Transverse colon (tissue), 4 donors: ENCODE measurements at regions not wholly inside any gene's neighbourhood (a gene's known extent, or its start where the extent isn't known, plus 50 kb on each side); places are given as distances from the start of the nearest gene placed in this dataset.
"Not testable (repeated sequence)": the region's sequence is repeated elsewhere in the genome, so short reads cannot be mapped to it uniquely, and the experiment has no call there.

Experiments
- DNase-seq: peaks from one replicate; pipeline ENCODE4 v3.0.0-alpha.2; 2019
- H3K27ac ChIP-seq, 4 donors: fragments of 200-600 bp; sonication (generic); 2 replicates each; pipeline ENCODE4 v1.5.1; 2016 to 2018; ENCODE audit warnings: inconsistent platforms in 4 of 4
- H3K27me3 ChIP-seq: fragments of 200-600 bp; sonication (generic); 2 replicates; pipeline ENCODE4 v1.5.1; 2017; ENCODE audit warnings: inconsistent platforms
- H3K36me3 ChIP-seq, 4 donors: fragments of 200-600 bp; sonication (generic); 2 replicates each; pipeline ENCODE4 v1.5.1; 2017 to 2019; ENCODE audit warnings: inconsistent platforms in 4 of 4
- H3K4me1 ChIP-seq, 4 donors: fragments of 200-600 bp; sonication (generic); 2 replicates each; pipeline ENCODE4 v1.5.1; 2017 to 2020; ENCODE audit warnings: inconsistent platforms in 4 of 4
- H3K4me3 ChIP-seq, 4 donors: fragments of 200-600 bp; sonication (generic); 1 replicate in 1 of 4; 2 replicates in 3 of 4; pipeline versions ENCODE4 v1.5.1 to v1.6.1; 2017 to 2019; ENCODE audit warnings: inconsistent platforms in 4 of 4
- H3K9me3 ChIP-seq, 2 donors: fragments of 200-600 bp; sonication (generic); 2 replicates each; pipeline ENCODE4 v1.5.1; 2017 to 2019; ENCODE audit warnings: inconsistent platforms in 2 of 2
- EP300 ChIP-seq: sonication (generic); formaldehyde crosslinking; IDR thresholded peaks from one replicate; pipeline ENCODE4 v1.6.1; 2017; ENCODE audit warnings: antibody characterized with exemption, low read depth
- POLR2A ChIP-seq: fragments of 450-650 bp; IDR thresholded peaks from one replicate; pipeline ENCODE4 v1.6.1; 2016; ENCODE audit warnings: antibody characterized with exemption, mild to moderate bottlenecking, moderate library complexity
- POLR2AphosphoS5 ChIP-seq, 3 donors: sonication (generic); formaldehyde crosslinking; IDR thresholded peaks; one replicate each; pipeline ENCODE4 v1.6.1; 2016; ENCODE audit warnings: antibody characterized with exemption in 3 of 3
- WGBS, 2 donors: methylation state at CpG; one replicate each; pipeline ENCODE4 v1.1.5; 2018; ENCODE audit warnings: low coverage in 1 of 2; 5-methylcytosine and 5-hydroxymethylcytosine counted together
- in situ Hi-C, 4 donors: fragments of 200-750 bp; cut with MboI; loops; one replicate each; pipeline versions ENCODE4 v1.15.0 to v1.15.1; 2017; ENCODE audit warnings: low sequenced_read_pairs in 3 of 4, low pct_ligation_motif_present in 1 of 4, low pct_unique_long_range_greater_than_20kb in 1 of 4
- intact Hi-C: fragments of 100-400 bp; cut with DNase I; formaldehyde crosslinking; loops from one replicate; pipeline ENCODE4 v1.15.1; 2023; ENCODE audit warnings: low total_unique reads
- TF ChIP-seq, protein P1 (sequence below), 5 experiments: fragments of 200-600 bp in 3 of 5; fragments of 450-650 bp in 2 of 5; sonication (generic) in 3 of 5; IDR thresholded peaks; 1 replicate in 2 of 5; 2 replicates in 3 of 5; pipeline ENCODE4 v1.5.1; 2016 to 2017; ENCODE audit warnings: antibody characterized with exemption in 5 of 5, inconsistent platforms in 3 of 5, mild to moderate bottlenecking in 2 of 5, moderate library complexity in 1 of 5

DNA sequence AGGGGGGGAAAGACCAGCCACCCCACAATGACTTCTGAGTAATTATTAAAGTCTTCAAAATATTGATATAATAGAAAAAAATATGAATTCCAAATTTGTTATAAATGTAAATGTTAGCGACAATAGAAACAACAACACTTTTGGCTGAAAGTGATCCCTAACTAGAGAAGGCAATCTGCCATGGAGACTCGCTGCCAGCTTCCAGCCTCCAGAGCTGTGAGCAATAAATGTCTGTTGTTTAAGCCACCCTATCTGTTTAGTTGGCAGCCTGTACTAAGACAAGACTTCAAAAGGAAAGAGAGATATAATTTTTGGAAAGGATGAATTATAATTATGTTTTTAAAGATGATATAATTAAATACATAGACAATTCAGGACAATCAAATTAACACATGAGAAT is 130.8 kb upstream of the HSFY2 start:
- intact Hi-C loops (no loop called here), in situ Hi-C loops (no loop called here)

DNA sequence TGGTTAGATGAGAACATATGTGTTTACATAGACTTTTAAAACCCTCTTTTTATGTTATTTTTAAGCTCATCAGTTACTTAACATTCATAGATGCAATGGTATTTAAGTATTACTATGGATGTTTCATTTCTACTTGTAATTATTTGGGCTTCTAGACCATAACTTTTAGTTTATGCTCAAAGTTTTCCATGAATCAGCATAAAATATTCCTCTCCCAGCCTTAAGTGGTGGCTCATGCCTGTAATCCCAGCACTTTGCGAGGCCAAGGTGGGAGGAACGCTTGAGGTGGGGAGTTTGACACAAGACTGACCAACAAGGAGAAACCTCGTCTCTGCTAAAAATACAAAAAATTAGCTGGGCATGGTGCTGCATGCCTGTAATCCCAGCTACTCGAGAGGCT is 118.5 kb upstream of the HSFY2 start:
- Histone ChIP-seq H3K4me1 (no peaks in the 10 kb centered on the region), H3K4me3 (no peak overlapping the region), H3K27me3 (no peaks in the 10 kb centered on the region), H3K36me3 (no peaks in the 10 kb centered on the region), H3K27ac (no peak overlapping the region), H3K9me3 (no peaks in the 10 kb centered on the region)
- WGBS, 2 donors: no CpG with 5 or more reads among the region's 4 CpGs
- intact Hi-C loops: no loop called here
- TF ChIP-seq POLR2A (no peak), EP300 (no peak)
- in situ Hi-C loops: no loop called here
- no peak for DNase-seq

More for the DNA sequence above, 130.8 kb upstream of the HSFY2 start:
- H3K27ac ChIP-seq: no peak overlapping the region
- no peaks in the 10 kb centered on the region for H3K36me3 ChIP-seq
- no CpG with 5 or more reads among the region's 2 CpGs for WGBS, 2 donors
- no peak for DNase-seq
- TF ChIP-seq, protein P1, sequence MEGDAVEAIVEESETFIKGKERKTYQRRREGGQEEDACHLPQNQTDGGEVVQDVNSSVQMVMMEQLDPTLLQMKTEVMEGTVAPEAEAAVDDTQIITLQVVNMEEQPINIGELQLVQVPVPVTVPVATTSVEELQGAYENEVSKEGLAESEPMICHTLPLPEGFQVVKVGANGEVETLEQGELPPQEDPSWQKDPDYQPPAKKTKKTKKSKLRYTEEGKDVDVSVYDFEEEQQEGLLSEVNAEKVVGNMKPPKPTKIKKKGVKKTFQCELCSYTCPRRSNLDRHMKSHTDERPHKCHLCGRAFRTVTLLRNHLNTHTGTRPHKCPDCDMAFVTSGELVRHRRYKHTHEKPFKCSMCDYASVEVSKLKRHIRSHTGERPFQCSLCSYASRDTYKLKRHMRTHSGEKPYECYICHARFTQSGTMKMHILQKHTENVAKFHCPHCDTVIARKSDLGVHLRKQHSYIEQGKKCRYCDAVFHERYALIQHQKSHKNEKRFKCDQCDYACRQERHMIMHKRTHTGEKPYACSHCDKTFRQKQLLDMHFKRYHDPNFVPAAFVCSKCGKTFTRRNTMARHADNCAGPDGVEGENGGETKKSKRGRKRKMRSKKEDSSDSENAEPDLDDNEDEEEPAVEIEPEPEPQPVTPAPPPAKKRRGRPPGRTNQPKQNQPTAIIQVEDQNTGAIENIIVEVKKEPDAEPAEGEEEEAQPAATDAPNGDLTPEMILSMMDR (IDR thresholded peaks at IDR 0.05): no peak
- TF ChIP-seq EP300 (no peak), POLR2A (no peak), POLR2AphosphoS5 (IDR thresholded peaks at IDR 0.05) (no peak)
- no peaks in the 10 kb centered on the region for H3K9me3 ChIP-seq
- no peaks in the 10 kb centered on the region for H3K4me1 ChIP-seq
- no peaks in the 10 kb centered on the region for H3K27me3 ChIP-seq
- H3K4me3 ChIP-seq: no peak overlapping the region

DNA sequence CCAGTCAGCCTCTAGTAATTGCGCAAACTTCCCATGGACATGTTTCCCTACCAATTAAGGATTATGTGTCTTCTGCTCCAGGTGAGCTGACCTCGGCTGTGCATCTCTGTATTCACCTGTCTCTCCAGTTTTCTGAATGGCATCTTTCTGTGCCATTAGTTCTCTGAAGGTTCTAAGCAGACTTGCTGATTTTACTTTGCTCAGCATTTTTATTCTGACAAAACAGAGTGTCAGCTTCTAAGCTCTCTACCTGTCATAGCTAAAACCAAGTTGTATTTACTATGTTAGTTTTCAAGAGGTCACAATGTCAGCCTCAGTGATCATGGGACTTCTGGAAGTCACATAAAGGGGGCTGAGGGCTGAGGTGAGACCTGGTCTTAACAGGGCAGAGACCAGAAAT is 116.0 kb upstream of the HSFY2 start:
- no peaks in the 10 kb centered on the region for H3K4me1 ChIP-seq
- H3K36me3 ChIP-seq: no peaks in the 10 kb centered on the region
- H3K4me3 ChIP-seq: no peak overlapping the region
- no peak for DNase-seq
- no CpG with 5 or more reads among the region's 2 CpGs for WGBS, 2 donors
- TF ChIP-seq EP300 (no peak), POLR2AphosphoS5 (IDR thresholded peaks at IDR 0.05) (no peak), POLR2A (no peak)
- TF ChIP-seq, protein P1 (IDR thresholded peaks at IDR 0.05): no peak
- H3K9me3 ChIP-seq: no peaks in the 10 kb centered on the region
- intact Hi-C loops: no loop called here
- H3K27ac ChIP-seq: no peak overlapping the region
- in situ Hi-C loops: no loop called here
- no peaks in the 10 kb centered on the region for H3K27me3 ChIP-seq

- in situ Hi-C loops: no loop called here
Observed at GRCh38 chrY:18884748-18885147, 111.2 kb upstream of the HSFY2 start.

DNA sequence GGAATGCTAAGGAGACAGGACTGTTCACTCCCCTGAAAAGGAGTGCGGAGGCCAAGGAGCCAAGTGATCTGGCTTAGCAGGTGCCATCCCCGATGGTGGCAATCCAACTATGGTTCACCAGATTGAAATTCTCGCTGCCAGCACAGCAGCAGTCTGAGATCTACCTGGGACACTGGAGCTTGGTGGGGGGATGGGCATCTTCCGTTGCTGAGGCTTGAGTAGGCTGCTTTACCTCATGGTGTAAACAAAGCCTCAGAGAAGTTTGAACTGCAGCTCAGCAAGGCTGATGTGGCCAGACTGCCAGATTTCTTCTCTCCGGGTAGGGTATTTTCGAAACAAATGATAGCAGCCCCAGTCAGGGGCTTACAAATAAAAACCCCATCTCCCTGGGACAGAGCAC is 95.6 kb upstream of the HSFY2 start:
- no CpG with 5 or more reads among the region's 6 CpGs for WGBS, 2 donors
- H3K27ac ChIP-seq, H3K36me3 ChIP-seq, DNase-seq, in situ Hi-C loops, H3K27me3 ChIP-seq, intact Hi-C loops, H3K4me3 ChIP-seq, H3K4me1 ChIP-seq, H3K9me3 ChIP-seq: not testable (repeated sequence)

More at GRCh38 chrY:18884748-18885147, 111.2 kb upstream of the HSFY2 start:
- 60% methylated on average over 1 of the region's 2 CpGs; no CpG with 5 or more reads in 1 of the 2 donors for WGBS, 2 donors
- no peak overlapping the region for H3K27ac ChIP-seq
- H3K9me3 ChIP-seq: no peaks in the 10 kb centered on the region
- TF ChIP-seq POLR2AphosphoS5 (IDR thresholded peaks at IDR 0.05) (no peak), EP300 (no peak)
- TF ChIP-seq, protein P1 (IDR thresholded peaks at IDR 0.05): no peak
- intact Hi-C loops: no loop called here
- no peak overlapping the region for H3K4me3 ChIP-seq
- DNase-seq: no peak
- H3K36me3 ChIP-seq: no peaks in the 10 kb centered on the region
- no peaks in the 10 kb centered on the region for H3K27me3 ChIP-seq
- no peaks in the 10 kb centered on the region for H3K4me1 ChIP-seq

DNA sequence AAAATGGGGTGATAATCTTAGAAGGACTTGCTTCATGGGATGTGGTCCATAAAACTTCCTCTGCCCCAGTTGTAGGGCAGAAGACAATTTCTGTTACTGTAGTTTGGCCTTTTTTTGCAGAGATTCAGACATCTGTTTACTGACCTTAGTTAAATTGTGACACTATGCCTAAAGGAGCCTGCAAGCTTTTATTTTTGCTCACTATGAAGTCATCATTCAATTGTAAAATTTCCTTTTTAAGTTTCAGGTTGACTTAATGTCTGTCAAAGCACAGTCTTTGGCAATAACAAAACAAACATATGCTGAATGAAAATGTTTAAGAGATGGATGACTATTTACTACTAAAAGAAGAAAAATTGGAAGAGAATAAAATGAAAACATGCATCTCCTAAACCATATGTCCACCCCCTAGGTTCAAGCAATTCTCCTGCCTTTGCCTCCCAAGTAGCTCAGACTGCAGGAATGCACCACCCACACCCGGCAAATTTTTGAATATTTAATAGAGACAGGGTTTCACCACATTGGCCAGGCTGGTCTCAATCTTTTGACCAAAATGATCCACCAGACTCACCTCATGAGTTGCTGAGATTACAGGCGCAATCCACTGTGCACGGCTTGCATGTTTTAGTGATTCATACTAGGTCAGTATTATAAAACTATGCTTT is 93.5 kb upstream of the HSFY2 start:
- H3K9me3 ChIP-seq, H3K27me3 ChIP-seq, DNase-seq, in situ Hi-C loops, H3K36me3 ChIP-seq, H3K4me3 ChIP-seq, intact Hi-C loops, H3K27ac ChIP-seq, H3K4me1 ChIP-seq: not testable (repeated sequence)
- no CpG with 5 or more reads among the region's 3 CpGs for WGBS, 2 donors

GRCh38 chrY:18860856-18861255 is 87.3 kb upstream of the HSFY2 start:
- H3K27me3 ChIP-seq, H3K4me3 ChIP-seq, in situ Hi-C loops, intact Hi-C loops, H3K4me1 ChIP-seq, H3K27ac ChIP-seq, DNase-seq, H3K9me3 ChIP-seq, H3K36me3 ChIP-seq: not testable (repeated sequence)
- no CpG with 5 or more reads among the region's 3 CpGs for WGBS, 2 donors
